H1 (cell line): ENCODE measurements at regions not wholly inside any gene's neighbourhood (a gene's known extent, or its start where the extent isn't known, plus 50 kb on each side); places are given as distances from the start of the nearest gene placed in this dataset.

ENCODE experiments used
- CTCF ChIA-PET: fragments of 300-600 bp; sonication (Branson Sonifier 250); formaldehyde crosslinking; loops from one replicate; lab custom pipeline; 2021; ENCODE audit not compliant: partially characterized antibody; lab: Charles Lee
- POLR2A ChIA-PET: fragments of 300-600 bp; sonication (Branson Sonifier 250); formaldehyde crosslinking; loops from one replicate; lab custom pipeline; 2021; ENCODE audit warnings: inconsistent platforms; ENCODE audit not compliant: partially characterized antibody; lab: Charles Lee
- DNase-seq, 2 experiments: peaks; one replicate each; pipeline versions ENCODE4 v3.0.0 to v3.0.0-alpha.2; 2010 to 2022; ENCODE audit warnings: low spot score in 2 of 2, low read depth in 1 of 2, mixed read lengths in 1 of 2
- FAIRE-seq: peaks from 2 replicates; lab custom pipeline; 2011; peaks lifted over from hg19 to GRCh38; lab: Jason Lieb, UNC
- H2AFZ ChIP-seq: 2 replicates; pipeline ENCODE4 v1.8.1; 2012; ENCODE audit warnings: low read length, inconsistent platforms
- H2AK5ac ChIP-seq: 2 replicates; pipeline ENCODE4 v1.6.1; 2013; ENCODE audit warnings: low read depth, low read length
- H2BK120ac ChIP-seq: replicated peaks from 2 replicates; pipeline ENCODE3; 2013; ENCODE audit warnings: low read depth, low read length, inconsistent platforms
- H2BK12ac ChIP-seq: 2 replicates; pipeline ENCODE4 v1.6.1; 2013; ENCODE audit warnings: low read depth, low read length
- H2BK15ac ChIP-seq: 2 replicates; pipeline ENCODE4 v1.6.1; 2013; ENCODE audit warnings: low read length
- H2BK20ac ChIP-seq: 2 replicates; pipeline ENCODE4 v1.6.1; 2013; ENCODE audit warnings: low read length
- H2BK5ac ChIP-seq: 2 replicates; pipeline ENCODE4 v1.6.1; 2013; ENCODE audit warnings: low read depth, low read length
- H3K14ac ChIP-seq: 2 replicates; pipeline ENCODE4 v1.6.1; 2013; ENCODE audit warnings: inconsistent platforms; ENCODE audit not compliant: insufficient read length
- H3K18ac ChIP-seq: 2 replicates; pipeline ENCODE4 v1.6.1; 2013; ENCODE audit warnings: low read length; ENCODE audit errors: extremely low read depth
- H3K23ac ChIP-seq: 2 replicates; pipeline ENCODE4 v1.6.1; 2013; ENCODE audit warnings: inconsistent platforms; ENCODE audit not compliant: insufficient read length
- H3K23me2 ChIP-seq: 2 replicates; pipeline ENCODE4 v1.6.1; 2013; ENCODE audit warnings: low read depth, low read length
- H3K27ac ChIP-seq: 2 replicates; pipeline ENCODE4 v1.6.1; 2011; ENCODE audit warnings: low read depth, low read length, inconsistent platforms
- H3K27me3 ChIP-seq, 4 experiments: replicated peaks in 1 of 4; 1 replicate in 1 of 4; 2 replicates in 3 of 4; pipeline versions ENCODE4 v1.6.1 to v1.8.1; 2011 to 2013; ENCODE audit warnings: low read length in 3 of 4, mild to moderate bottlenecking in 3 of 4, inconsistent platforms in 2 of 4, mixed read lengths in 2 of 4, moderate library complexity in 1 of 4; ENCODE audit not compliant: control insufficient read depth in 3 of 4, insufficient read depth in 3 of 4; ENCODE audit errors: extremely low read depth in 1 of 4
- H3K36me3 ChIP-seq, 4 experiments: 2 replicates each; pipeline versions ENCODE4 v1.6.1 to v1.8.1; 2011 to 2013; ENCODE audit warnings: mild to moderate bottlenecking in 4 of 4, low read length in 3 of 4, moderate library complexity in 2 of 4, control low read depth in 1 of 4, inconsistent platforms in 1 of 4; ENCODE audit not compliant: insufficient read depth in 4 of 4, control insufficient read depth in 2 of 4
- H3K4ac ChIP-seq: replicated peaks from 2 replicates; pipeline ENCODE3; 2013; ENCODE audit warnings: low read length, low read depth, mixed read lengths, inconsistent platforms; ENCODE audit not compliant: insufficient read length
- H3K4me1 ChIP-seq, 4 experiments: replicated peaks in 1 of 4; 1 replicate in 1 of 4; 2 replicates in 3 of 4; pipeline versions ENCODE4 v1.6.1 to v1.8.1; 2011 to 2013; ENCODE audit warnings: low read length in 3 of 4, inconsistent platforms in 2 of 4, mixed read lengths in 1 of 4; ENCODE audit not compliant: insufficient read depth in 4 of 4, control insufficient read depth in 3 of 4
- H3K4me2 ChIP-seq, 2 experiments: 2 replicates each; pipeline versions ENCODE4 v1.6.1 to v1.8.1; 2011 to 2013; ENCODE audit warnings: low read depth in 2 of 2, low read length in 2 of 2, control low read depth in 1 of 2, inconsistent platforms in 1 of 2, mild to moderate bottlenecking in 1 of 2; ENCODE audit not compliant: insufficient read depth in 1 of 2
- H3K4me3 ChIP-seq, 4 experiments: fragments of 200-600, 300-600 bp in 1 of 4; sonication (generic), shearing (Covaris generic), sonication (Bioruptor Twin) in 1 of 4; 2 replicates each; pipeline versions ENCODE4 v1.5.1 to v1.8.1; 2011 to 2016; ENCODE audit warnings: low read length in 4 of 4, low read depth in 3 of 4, control low read depth in 2 of 4, inconsistent platforms in 2 of 4, mild to moderate bottlenecking in 2 of 4, mixed read lengths in 1 of 4, moderate library complexity in 1 of 4; ENCODE audit not compliant: insufficient read depth in 2 of 4; ENCODE audit errors: extremely low read depth in 1 of 4
- H3K56ac ChIP-seq: replicated peaks from 2 replicates; pipeline ENCODE3; 2013; ENCODE audit warnings: low read depth, mild to moderate bottlenecking, mixed read lengths, low read length, inconsistent platforms; ENCODE audit not compliant: insufficient read length
- H3K79me1 ChIP-seq: 2 replicates; pipeline ENCODE4 v1.6.1; 2013; ENCODE audit warnings: low read depth, low read length, control low read depth
- H3K79me2 ChIP-seq, 2 experiments: 2 replicates each; pipeline versions ENCODE4 v1.6.1 to v1.8.1; 2012 to 2013; ENCODE audit warnings: low read length in 2 of 2, mild to moderate bottlenecking in 2 of 2, inconsistent platforms in 1 of 2; ENCODE audit not compliant: insufficient read depth in 2 of 2, control insufficient read depth in 1 of 2
- H3K9ac ChIP-seq, 4 experiments: replicated peaks in 1 of 4; 1 replicate in 1 of 4; 2 replicates in 3 of 4; pipeline versions ENCODE4 v1.6.1 to v1.8.1; 2011 to 2013; ENCODE audit warnings: low read depth in 3 of 4, low read length in 3 of 4, control low read depth in 2 of 4, mild to moderate bottlenecking in 2 of 4, moderate library complexity in 2 of 4, inconsistent platforms in 1 of 4; ENCODE audit errors: extremely low read depth in 1 of 4
- H3K9me3 ChIP-seq, 2 experiments: 2 replicates each; pipeline versions ENCODE4 v1.6.1 to v1.8.1; 2012 to 2013; ENCODE audit warnings: mild to moderate bottlenecking in 2 of 2, moderate library complexity in 2 of 2, control low read depth in 1 of 2, inconsistent platforms in 1 of 2, low read depth in 1 of 2, low read length in 1 of 2, mixed read lengths in 1 of 2; ENCODE audit not compliant: insufficient read depth in 2 of 2
- H4K20me1 ChIP-seq, 2 experiments: replicated peaks in 1 of 2; 2 replicates each; pipeline versions ENCODE3 to v1.8.1; 2011 to 2013; ENCODE audit warnings: inconsistent platforms in 2 of 2, low read length in 2 of 2, mild to moderate bottlenecking in 1 of 2; ENCODE audit not compliant: insufficient read depth in 2 of 2, control insufficient read depth in 1 of 2
- H4K5ac ChIP-seq: 2 replicates; pipeline ENCODE4 v1.6.1; 2013; ENCODE audit warnings: low read length, low read depth, mixed read lengths, inconsistent platforms; ENCODE audit not compliant: insufficient read length
- H4K8ac ChIP-seq: 2 replicates; pipeline ENCODE4 v1.8.0; 2013; ENCODE audit warnings: mild to moderate bottlenecking, moderate library complexity, low read length, inconsistent platforms; ENCODE audit not compliant: insufficient read depth; ENCODE audit errors: extremely low read depth
- H4K91ac ChIP-seq: replicated peaks from 2 replicates; pipeline ENCODE3; 2013; ENCODE audit warnings: low read length, mixed read lengths, inconsistent platforms; ENCODE audit not compliant: insufficient read length
- JUND ChIP-seq: IDR thresholded peaks from 2 replicates; pipeline ENCODE4 v1.6.1; 2011; ENCODE audit warnings: mild to moderate bottlenecking, improper control_type of control experiment, low read length
- SP1 ChIP-seq: IDR thresholded peaks from 2 replicates; pipeline ENCODE4 v1.6.1; 2011; ENCODE audit warnings: low read depth, low read length
- WGBS, 2 experiments: shearing (Covaris generic) in 1 of 2; methylation state at CpG; one replicate each; pipeline versions ENCODE4 v1.1.6 to v1.1.7; 2013 to 2015; ENCODE audit warnings: low lambda C conversion rate in 2 of 2, mixed read lengths in 2 of 2, inconsistent platforms in 1 of 2, low coverage in 1 of 2, missing lambda C conversion rate in 1 of 2; ENCODE audit not compliant: insufficient replicate concordance in 2 of 2, insufficient coverage in 1 of 2, insufficient read length in 1 of 2; ENCODE audit errors: extremely low coverage in 1 of 2, missing lambda C conversion rate in 1 of 2; 5-methylcytosine and 5-hydroxymethylcytosine counted together

DNA sequence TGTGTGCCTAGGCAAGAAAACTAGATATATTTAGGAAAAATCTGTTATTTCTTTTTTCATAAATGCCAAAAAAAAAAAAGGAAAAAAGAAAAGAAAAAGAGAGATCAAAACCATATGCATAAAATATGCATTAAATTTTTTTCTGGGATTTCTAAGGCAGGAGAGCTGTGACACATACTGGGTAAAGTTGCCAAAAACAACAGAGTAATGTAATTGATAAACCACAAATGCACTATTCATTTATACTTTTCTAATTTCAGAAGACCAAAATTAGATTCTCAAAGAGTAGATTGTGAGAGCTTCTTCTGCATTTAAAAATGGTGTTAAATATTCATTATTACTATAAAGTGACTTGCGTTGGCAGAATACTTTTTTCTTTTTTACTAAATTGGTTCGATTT is 673.8 kb upstream of the MGAT4C start:
- Histone ChIP-seq H3K23me2 (no peaks in the 10 kb centered on the region), H4K91ac (no peak overlapping the region), H3K27me3 (no peaks in the 10 kb centered on the region), H2BK5ac (no peak overlapping the region), H2BK120ac (no peak overlapping the region), H2BK15ac (no peak overlapping the region), H2BK12ac (no peak overlapping the region), H3K4ac (no peak overlapping the region), H3K4me1 (no peaks in the 10 kb centered on the region), H3K36me3 (no peaks in the 10 kb centered on the region), H2AK5ac (no peak overlapping the region), H3K18ac (no peak overlapping the region), H3K4me3 (no peak overlapping the region), H4K20me1 (no peaks in the 10 kb centered on the region), H3K56ac (no peak overlapping the region), H4K8ac (no peak overlapping the region), H4K5ac (no peak overlapping the region), H3K23ac (no peak overlapping the region), H3K9ac (no peak overlapping the region), H3K27ac (no peak overlapping the region), H3K14ac (no peak overlapping the region), H2AFZ (no peak overlapping the region), H3K4me2 (no peak overlapping the region), H2BK20ac (no peak overlapping the region), H3K79me2 (no peaks in the 10 kb centered on the region), H3K79me1 (no peaks in the 10 kb centered on the region), H3K9me3 (peaks cover 0 to 2% of the 10 kb centered on the region in 2 experiments; a peak in 1 of 4 replicates)
- no peak for TF ChIP-seq JUND
- TF ChIP-seq SP1: no peak
- ChIA-PET POLR2A (no interaction called here), CTCF (interaction anchor here (1.7 kb wide), 1 partner anchor 15 kb away, joined by 6 read pairs; no protein-coding TSS in a partner anchor)
- WGBS, 2 experiments: 90% methylated on average over 2 of the region's 2 CpGs; no CpG with 5 or more reads in 1 of the 2 experiments
- FAIRE-seq (no peak), DNase-seq (no peak)
